ENCODE measurements at regions not wholly inside any gene's neighbourhood (a gene's known extent, or its start where the extent isn't known, plus 50 kb on each side); places are given as distances from the start of the nearest gene placed in this dataset.
"Not testable (repeated sequence)": the region's sequence is repeated elsewhere in the genome, so short reads cannot be mapped to it uniquely, and the experiment has no call there.

- Histone ChIP-seq H3K36me3 (ENCODE audit: control insufficient read depth in 2 of 2, insufficient read depth in 2 of 2, low read length in 2 of 2) (no peaks in the 10 kb centered on the region), H3K4me1 (ENCODE audit: control insufficient read depth in 2 of 2, insufficient read depth in 2 of 2, low read length in 2 of 2) (no peaks in the 10 kb centered on the region), H3K9ac (ENCODE audit: low read depth in 1 of 2, low read length in 2 of 2) (no peak overlapping the region), H3K9me3 (ENCODE audit: control insufficient read depth in 2 of 2, low read length in 2 of 2) (no peaks in the 10 kb centered on the region), H3K27me3 (ENCODE audit: control insufficient read depth in 2 of 2, insufficient read depth in 2 of 2, low read length in 2 of 2) (no peaks in the 10 kb centered on the region), H3K27ac (ENCODE audit: low read depth in 2 of 2, low read length in 2 of 2) (no peak overlapping the region), H3K4me3 (ENCODE audit: low read length in 2 of 2) (no peak overlapping the region)
These were observed 578.3 kb upstream of the ADAMTS9 start for GRCh38 chr3:65265942-65266590.

GRCh38 chr3:65265511-65265910, 577.7 kb upstream of the ADAMTS9 start:
- Histone ChIP-seq H3K9me3 (ENCODE audit: control insufficient read depth in 2 of 2, low read length in 2 of 2) (no peaks in the 10 kb centered on the region), H3K27ac (ENCODE audit: low read depth in 2 of 2, low read length in 2 of 2) (no peak overlapping the region), H3K36me3 (ENCODE audit: control insufficient read depth in 2 of 2, insufficient read depth in 2 of 2, low read length in 2 of 2) (no peaks in the 10 kb centered on the region)

DNA sequence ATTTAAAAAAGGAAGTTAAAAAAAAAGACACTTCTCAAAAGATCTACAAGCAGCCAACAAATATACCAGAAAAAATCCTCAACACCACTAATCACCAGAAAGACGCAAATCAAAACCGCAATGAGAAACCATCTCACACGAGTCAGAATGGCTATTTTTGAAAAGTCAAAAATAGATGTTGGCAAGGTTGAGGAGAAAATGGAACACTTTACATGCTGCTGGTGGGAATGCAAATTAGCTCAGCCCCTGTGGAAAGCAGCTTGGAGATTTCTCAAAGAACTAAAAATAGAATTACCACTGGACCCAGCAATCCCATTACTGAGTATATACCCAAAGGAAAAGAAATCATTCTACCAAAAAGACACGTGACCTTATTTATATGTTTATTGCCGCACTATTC, 574.7 kb upstream of the ADAMTS9 start:
- H3K27ac ChIP-seq (ENCODE audit: low read depth in 2 of 2, low read length in 2 of 2), result no peak overlapping the region
- H3K9ac ChIP-seq (ENCODE audit: low read depth in 1 of 2, low read length in 2 of 2), result no peak overlapping the region
- no peaks in the 10 kb centered on the region for H3K27me3 ChIP-seq (ENCODE audit: control insufficient read depth in 2 of 2, insufficient read depth in 2 of 2, low read length in 2 of 2)
- H3K36me3 ChIP-seq (ENCODE audit: control insufficient read depth in 2 of 2, insufficient read depth in 2 of 2, low read length in 2 of 2), result no peaks in the 10 kb centered on the region
- H3K4me1 ChIP-seq (ENCODE audit: control insufficient read depth in 2 of 2, insufficient read depth in 2 of 2, low read length in 2 of 2), result no peaks in the 10 kb centered on the region
- H3K9me3 ChIP-seq (ENCODE audit: control insufficient read depth in 2 of 2, low read length in 2 of 2), result no peaks in the 10 kb centered on the region
- no peak overlapping the region for H3K4me3 ChIP-seq (ENCODE audit: low read length in 2 of 2)

More at GRCh38 chr3:65265511-65265910, 577.7 kb upstream of the ADAMTS9 start:
- Histone ChIP-seq H3K27me3 (ENCODE audit: control insufficient read depth in 2 of 2, insufficient read depth in 2 of 2, low read length in 2 of 2) (no peaks in the 10 kb centered on the region), H3K4me1 (ENCODE audit: control insufficient read depth in 2 of 2, insufficient read depth in 2 of 2, low read length in 2 of 2) (no peaks in the 10 kb centered on the region), H3K9ac (ENCODE audit: low read depth in 1 of 2, low read length in 2 of 2) (no peak overlapping the region), H3K4me3 (ENCODE audit: low read length in 2 of 2) (no peak overlapping the region)

DNA sequence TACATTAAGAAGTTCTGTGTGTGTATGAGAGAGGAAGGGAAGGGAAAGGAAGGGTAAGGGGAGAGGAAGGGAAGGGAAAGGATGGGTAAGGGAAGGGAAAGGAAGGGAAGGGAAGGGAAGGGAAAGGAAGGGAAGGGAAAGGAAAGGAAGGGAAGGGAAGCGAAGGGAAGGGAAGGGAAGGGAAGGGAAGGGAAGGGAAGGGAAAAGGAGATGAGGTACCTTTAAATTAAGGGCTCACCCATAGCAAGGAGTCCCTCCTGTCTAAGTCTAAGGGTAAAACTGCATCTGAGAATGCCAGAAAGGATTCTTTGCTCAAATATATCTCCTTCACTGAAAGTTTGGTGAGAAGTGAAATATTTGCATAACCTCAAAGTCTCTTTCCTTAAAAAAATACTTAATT, 572.1 kb upstream of the ADAMTS9 start:
- Histone ChIP-seq H3K4me3 (ENCODE audit: low read length in 2 of 2) (no peak overlapping the region), H3K36me3 (ENCODE audit: control insufficient read depth in 2 of 2, insufficient read depth in 2 of 2, low read length in 2 of 2) (no peaks in the 10 kb centered on the region), H3K9me3 (ENCODE audit: control insufficient read depth in 2 of 2, low read length in 2 of 2) (no peaks in the 10 kb centered on the region), H3K4me1 (ENCODE audit: control insufficient read depth in 2 of 2, insufficient read depth in 2 of 2, low read length in 2 of 2) (no peaks in the 10 kb centered on the region), H3K27ac (ENCODE audit: low read depth in 2 of 2, low read length in 2 of 2) (no peak overlapping the region), H3K27me3 (ENCODE audit: control insufficient read depth in 2 of 2, insufficient read depth in 2 of 2, low read length in 2 of 2) (no peaks in the 10 kb centered on the region), H3K9ac (ENCODE audit: low read depth in 1 of 2, low read length in 2 of 2) (no peak overlapping the region)

DNA sequence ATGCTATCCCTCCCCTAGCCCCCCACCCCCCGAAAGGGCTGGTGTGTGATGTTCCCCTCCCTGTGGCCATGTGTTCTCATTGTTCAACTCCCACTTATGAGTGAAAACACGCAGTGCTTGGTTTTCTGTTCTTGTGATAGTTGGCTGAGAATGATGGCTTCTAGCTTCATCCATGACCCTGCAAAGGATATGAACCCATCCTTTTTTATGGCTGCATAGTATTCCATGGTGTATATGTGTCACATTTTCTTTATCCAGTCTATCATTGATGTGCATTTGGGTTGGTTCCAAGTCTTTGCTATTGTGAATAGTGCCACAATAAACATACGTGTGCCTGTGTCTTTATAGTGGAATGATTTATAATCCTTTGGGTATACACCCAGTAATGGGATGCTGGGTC, 565.1 kb upstream of the ADAMTS9 start:
- H3K27ac ChIP-seq (ENCODE audit: low read depth in 2 of 2, low read length in 2 of 2); H3K36me3 ChIP-seq (ENCODE audit: control insufficient read depth in 2 of 2, insufficient read depth in 2 of 2, low read length in 2 of 2); H3K27me3 ChIP-seq (ENCODE audit: control insufficient read depth in 2 of 2, insufficient read depth in 2 of 2, low read length in 2 of 2); H3K9me3 ChIP-seq (ENCODE audit: control insufficient read depth in 2 of 2, low read length in 2 of 2); H3K9ac ChIP-seq (ENCODE audit: low read depth in 1 of 2, low read length in 2 of 2); H3K4me1 ChIP-seq (ENCODE audit: control insufficient read depth in 2 of 2, insufficient read depth in 2 of 2, low read length in 2 of 2); H3K4me3 ChIP-seq (ENCODE audit: low read length in 2 of 2): not testable (repeated sequence)

DNA sequence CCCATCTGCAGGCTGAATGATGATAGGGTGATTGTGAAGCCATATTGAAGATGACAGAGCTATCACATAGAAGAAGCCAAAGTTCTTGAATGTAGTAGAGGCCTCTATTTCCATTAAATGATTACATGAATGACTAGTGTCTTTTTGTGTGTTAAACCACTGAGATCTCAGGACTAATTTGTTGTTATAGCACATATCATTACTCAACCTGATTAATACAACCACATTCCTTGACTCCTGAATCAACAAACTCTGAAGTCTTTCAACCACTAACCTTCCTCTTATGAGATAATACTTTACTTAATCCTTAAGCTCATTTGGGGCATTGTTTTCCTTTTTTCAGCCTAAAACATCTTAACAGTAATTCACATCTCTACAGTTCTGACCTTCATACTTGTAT, 564.5 kb upstream of the ADAMTS9 start:
- H3K27me3 ChIP-seq (ENCODE audit: control insufficient read depth in 2 of 2, insufficient read depth in 2 of 2, low read length in 2 of 2), result no peaks in the 10 kb centered on the region
- no peaks in the 10 kb centered on the region for H3K4me1 ChIP-seq (ENCODE audit: control insufficient read depth in 2 of 2, insufficient read depth in 2 of 2, low read length in 2 of 2)

GRCh38 chr3:65251375-65251774, 563.6 kb upstream of the ADAMTS9 start:
- Histone ChIP-seq H3K9me3 (ENCODE audit: control insufficient read depth in 2 of 2, low read length in 2 of 2) (no peaks in the 10 kb centered on the region), H3K27ac (ENCODE audit: low read depth in 2 of 2, low read length in 2 of 2) (no peak overlapping the region), H3K9ac (ENCODE audit: low read depth in 1 of 2, low read length in 2 of 2) (no peak overlapping the region), H3K4me3 (ENCODE audit: low read length in 2 of 2) (no peak overlapping the region), H3K27me3 (ENCODE audit: control insufficient read depth in 2 of 2, insufficient read depth in 2 of 2, low read length in 2 of 2) (no peaks in the 10 kb centered on the region), H3K36me3 (ENCODE audit: control insufficient read depth in 2 of 2, insufficient read depth in 2 of 2, low read length in 2 of 2) (no peaks in the 10 kb centered on the region), H3K4me1 (ENCODE audit: control insufficient read depth in 2 of 2, insufficient read depth in 2 of 2, low read length in 2 of 2) (no peaks in the 10 kb centered on the region)

More for the DNA sequence above, 564.5 kb upstream of the ADAMTS9 start:
- Histone ChIP-seq H3K27ac (ENCODE audit: low read depth in 2 of 2, low read length in 2 of 2) (no peak overlapping the region), H3K36me3 (ENCODE audit: control insufficient read depth in 2 of 2, insufficient read depth in 2 of 2, low read length in 2 of 2) (no peaks in the 10 kb centered on the region), H3K9me3 (ENCODE audit: control insufficient read depth in 2 of 2, low read length in 2 of 2) (no peaks in the 10 kb centered on the region), H3K9ac (ENCODE audit: low read depth in 1 of 2, low read length in 2 of 2) (no peak overlapping the region), H3K4me3 (ENCODE audit: low read length in 2 of 2) (no peak overlapping the region)

DNA sequence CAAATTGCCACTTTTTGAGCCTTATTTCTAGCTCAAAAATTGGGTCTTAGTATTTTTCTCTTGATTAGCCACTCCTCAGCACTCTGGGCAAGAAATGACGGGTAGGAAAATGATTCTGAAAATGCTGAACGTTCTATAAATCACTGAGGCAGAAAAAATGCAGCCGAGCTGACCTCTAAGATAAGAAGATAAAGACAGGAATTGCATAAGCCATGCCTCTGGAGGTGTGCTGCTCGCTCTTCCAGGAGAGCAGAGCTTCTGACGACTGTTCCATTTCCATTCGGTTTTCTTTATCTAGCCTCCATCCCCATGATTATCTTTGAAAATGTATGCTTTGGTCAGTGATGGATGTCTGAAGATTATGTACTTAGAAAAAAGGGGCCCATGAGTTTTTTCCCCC, 558.8 kb upstream of the ADAMTS9 start:
- no peak overlapping the region for H3K4me3 ChIP-seq (ENCODE audit: low read length in 2 of 2)
- H3K9me3 ChIP-seq (ENCODE audit: control insufficient read depth in 2 of 2, low read length in 2 of 2), result no peaks in the 10 kb centered on the region
- no peaks in the 10 kb centered on the region for H3K4me1 ChIP-seq (ENCODE audit: control insufficient read depth in 2 of 2, insufficient read depth in 2 of 2, low read length in 2 of 2)
- no peaks in the 10 kb centered on the region for H3K36me3 ChIP-seq (ENCODE audit: control insufficient read depth in 2 of 2, insufficient read depth in 2 of 2, low read length in 2 of 2)
- no peak overlapping the region for H3K27ac ChIP-seq (ENCODE audit: low read depth in 2 of 2, low read length in 2 of 2)
- no peaks in the 10 kb centered on the region for H3K27me3 ChIP-seq (ENCODE audit: control insufficient read depth in 2 of 2, insufficient read depth in 2 of 2, low read length in 2 of 2)
- H3K9ac ChIP-seq (ENCODE audit: low read depth in 1 of 2, low read length in 2 of 2), result no peak overlapping the region

DNA sequence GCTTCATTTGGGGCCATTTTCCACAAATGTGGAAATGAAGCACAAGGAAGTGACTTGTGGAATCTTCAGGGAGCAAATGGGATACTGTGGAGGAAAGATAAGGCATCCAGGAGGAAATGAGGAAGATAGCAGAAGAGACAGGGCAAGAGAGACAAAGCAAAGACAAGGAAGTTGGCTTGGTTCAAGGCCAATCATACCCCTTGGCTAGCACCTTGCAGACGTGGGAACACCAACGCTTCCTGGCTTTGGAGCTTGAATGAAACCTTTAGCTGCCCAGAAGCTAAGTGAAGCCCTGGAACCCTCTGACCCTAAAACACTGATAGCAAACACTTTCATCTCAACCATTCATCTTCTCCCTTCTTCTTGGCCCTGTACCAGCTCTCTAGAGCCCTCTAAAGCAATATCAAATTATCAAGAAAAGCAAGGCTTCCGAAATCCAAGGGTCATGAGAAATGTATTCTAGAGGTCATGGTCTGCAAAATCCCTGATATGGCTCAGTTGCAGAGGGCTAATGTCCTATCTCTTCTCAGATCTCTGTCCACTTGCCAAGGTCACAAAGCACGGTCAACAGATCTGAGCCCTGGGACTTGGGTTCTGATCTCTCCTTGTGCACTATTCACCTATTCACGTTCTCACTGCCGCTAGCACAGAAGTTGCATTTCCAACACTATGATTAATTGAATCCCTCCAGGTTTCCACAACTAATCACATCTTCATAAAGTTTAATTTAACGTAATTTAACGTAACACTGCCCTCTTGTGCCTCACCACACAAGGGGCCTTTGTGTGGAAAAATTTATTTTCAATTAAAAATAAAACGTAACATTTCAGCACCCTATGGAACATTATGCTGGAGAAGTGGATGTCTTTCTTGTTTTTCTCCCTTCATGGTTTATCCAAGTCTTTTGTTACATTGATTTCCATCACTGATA, 557.6 kb upstream of the ADAMTS9 start:
- Histone ChIP-seq H3K36me3 (ENCODE audit: control insufficient read depth in 2 of 2, insufficient read depth in 2 of 2, low read length in 2 of 2) (no peaks in the 10 kb centered on the region), H3K27ac (ENCODE audit: low read depth in 2 of 2, low read length in 2 of 2) (no peak overlapping the region), H3K9ac (ENCODE audit: low read depth in 1 of 2, low read length in 2 of 2) (no peak overlapping the region), H3K9me3 (ENCODE audit: control insufficient read depth in 2 of 2, low read length in 2 of 2) (no peaks in the 10 kb centered on the region), H3K27me3 (ENCODE audit: control insufficient read depth in 2 of 2, insufficient read depth in 2 of 2, low read length in 2 of 2) (no peaks in the 10 kb centered on the region), H3K4me3 (ENCODE audit: low read length in 2 of 2) (no peak overlapping the region), H3K4me1 (ENCODE audit: control insufficient read depth in 2 of 2, insufficient read depth in 2 of 2, low read length in 2 of 2) (no peaks in the 10 kb centered on the region)

- Histone ChIP-seq H3K9ac (ENCODE audit: low read depth in 1 of 2, low read length in 2 of 2) (no peak overlapping the region), H3K4me3 (ENCODE audit: low read length in 2 of 2) (no peak overlapping the region), H3K9me3 (ENCODE audit: control insufficient read depth in 2 of 2, low read length in 2 of 2) (no peaks in the 10 kb centered on the region), H3K27ac (ENCODE audit: low read depth in 2 of 2, low read length in 2 of 2) (no peak overlapping the region), H3K36me3 (ENCODE audit: control insufficient read depth in 2 of 2, insufficient read depth in 2 of 2, low read length in 2 of 2) (no peaks in the 10 kb centered on the region), H3K4me1 (ENCODE audit: control insufficient read depth in 2 of 2, insufficient read depth in 2 of 2, low read length in 2 of 2) (no peaks in the 10 kb centered on the region), H3K27me3 (ENCODE audit: control insufficient read depth in 2 of 2, insufficient read depth in 2 of 2, low read length in 2 of 2) (no peaks in the 10 kb centered on the region)
These were observed 552.6 kb upstream of the ADAMTS9 start for GRCh38 chr3:65240366-65240765.
